Heart left ventricle (tissue), 13 donors: ENCODE measurements at regions not wholly inside any gene's neighbourhood (a gene's known extent, or its start where the extent isn't known, plus 50 kb on each side); places are given as distances from the start of the nearest gene placed in this dataset.

Source experiments
- POLR2A ChIP-seq, 2 donors: fragments of 450-650 bp; IDR thresholded peaks; one replicate each; pipeline ENCODE4 v1.6.1; 2017; ENCODE audit warnings: antibody characterized with exemption in 2 of 2, mild to moderate bottlenecking in 2 of 2, moderate library complexity in 2 of 2
- TF ChIP-seq, protein P1 (sequence below), 12 donors: fragments of 200-600 bp; sonication (generic) in 4 of 12; IDR thresholded peaks; one replicate each; pipeline versions ENCODE4 v1.5.0 to v1.8.0; 2018 to 2022; ENCODE audit warnings: antibody characterized with exemption in 12 of 12, mild to moderate bottlenecking in 5 of 12
- donor health status: ischemic (EF 13 %, LVEDD 7.1; RV severe dilation, severe dysfunction).
- donor health status: DM: no; HTN: yes; CAD: no.
- donor health status: DM: no; HTN: no; CAD: no.
- donor health status: ischemic (EF 25% LVEDD 6.9; RV normal size, moderate dysfunction).
- donor health status: ischemic (EF 25% LVEDD 5.7; RV mildly dilated, moderate dysfunction).
- donor health status: ischemic (EF 35%, LVEDD 5.7; RV mildly dilated, moderate dysfunction).
- donor health status: nonischemic (EF 11% LVEDD 7.7; RV severe dilation, severe dysfunction).
- donor health status: DM: yes; HTN: yes; CAD: no.
- donor health status: PGD.
- donor health status: ischemic (EF 29% LVEDD 5.4; RV normal size, mild dysfunction).
- donor health status: nonischemic (EF 23%, LVEDD 6.1; RV moderate dilation, normal function).

- TF ChIP-seq POLR2A (IDR thresholded peaks at IDR 0.05), result no peak
- TF ChIP-seq, protein P1, sequence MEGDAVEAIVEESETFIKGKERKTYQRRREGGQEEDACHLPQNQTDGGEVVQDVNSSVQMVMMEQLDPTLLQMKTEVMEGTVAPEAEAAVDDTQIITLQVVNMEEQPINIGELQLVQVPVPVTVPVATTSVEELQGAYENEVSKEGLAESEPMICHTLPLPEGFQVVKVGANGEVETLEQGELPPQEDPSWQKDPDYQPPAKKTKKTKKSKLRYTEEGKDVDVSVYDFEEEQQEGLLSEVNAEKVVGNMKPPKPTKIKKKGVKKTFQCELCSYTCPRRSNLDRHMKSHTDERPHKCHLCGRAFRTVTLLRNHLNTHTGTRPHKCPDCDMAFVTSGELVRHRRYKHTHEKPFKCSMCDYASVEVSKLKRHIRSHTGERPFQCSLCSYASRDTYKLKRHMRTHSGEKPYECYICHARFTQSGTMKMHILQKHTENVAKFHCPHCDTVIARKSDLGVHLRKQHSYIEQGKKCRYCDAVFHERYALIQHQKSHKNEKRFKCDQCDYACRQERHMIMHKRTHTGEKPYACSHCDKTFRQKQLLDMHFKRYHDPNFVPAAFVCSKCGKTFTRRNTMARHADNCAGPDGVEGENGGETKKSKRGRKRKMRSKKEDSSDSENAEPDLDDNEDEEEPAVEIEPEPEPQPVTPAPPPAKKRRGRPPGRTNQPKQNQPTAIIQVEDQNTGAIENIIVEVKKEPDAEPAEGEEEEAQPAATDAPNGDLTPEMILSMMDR (IDR thresholded peaks at IDR 0.05), result no peak
These were observed 269.6 kb upstream of the ZMIZ1 start for GRCh38 chr10:78798976-78799730.
